ENCODE measurements at regions not wholly inside any gene's neighbourhood (a gene's known extent, or its start where the extent isn't known, plus 50 kb on each side); places are given as distances from the start of the nearest gene placed in this dataset.

DNA sequence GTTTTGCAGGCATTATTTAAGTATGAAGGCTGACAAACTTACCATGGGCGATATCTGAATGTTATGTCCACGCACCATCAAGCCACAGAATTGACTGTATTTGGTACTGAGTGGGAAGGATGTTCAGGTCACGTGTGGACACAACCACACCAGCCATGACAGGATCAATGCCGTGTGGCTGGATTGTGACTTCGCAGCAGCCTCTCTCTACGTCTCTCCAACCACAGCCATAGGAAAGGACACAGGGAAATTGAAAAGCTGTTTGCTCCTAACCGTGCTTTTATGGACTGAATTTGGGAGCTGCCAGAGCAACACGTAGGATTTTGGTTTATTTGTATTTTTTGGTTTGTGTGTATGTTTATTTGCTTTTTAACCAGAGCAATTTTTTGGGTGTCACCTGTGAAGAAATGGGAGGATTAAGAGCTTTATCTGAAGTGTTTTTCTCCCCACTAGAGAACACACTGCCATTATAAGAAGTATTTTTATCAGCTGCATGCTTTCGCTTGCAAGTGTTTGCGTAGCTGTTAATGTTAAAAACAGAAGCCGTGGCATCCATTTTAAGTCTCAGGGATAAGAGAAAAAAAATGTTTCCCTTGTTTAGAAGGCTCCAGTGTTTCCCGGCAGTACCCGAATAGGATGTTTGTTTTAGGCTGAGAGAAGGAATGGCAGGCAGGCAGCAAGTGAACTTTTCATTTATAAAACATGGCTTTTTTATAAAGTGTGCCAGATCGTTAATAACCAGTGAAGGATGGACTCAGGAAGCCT, 401.1 kb upstream of the NFE2L3 start:
- DNase-seq = no peak
- Histone ChIP-seq H3K27ac (no peak overlapping the region), H3K27me3 (ENCODE audit: insufficient read depth, low read depth, severe bottlenecking) (no peaks in the 10 kb centered on the region), H3K36me3 (no peaks in the 10 kb centered on the region), H3K4me3 (ENCODE audit: low read depth, low read length) (no peak overlapping the region), H3K9me3 (ENCODE audit: severe bottlenecking) (no peaks in the 10 kb centered on the region)
- TF ChIP-seq, protein P1, sequence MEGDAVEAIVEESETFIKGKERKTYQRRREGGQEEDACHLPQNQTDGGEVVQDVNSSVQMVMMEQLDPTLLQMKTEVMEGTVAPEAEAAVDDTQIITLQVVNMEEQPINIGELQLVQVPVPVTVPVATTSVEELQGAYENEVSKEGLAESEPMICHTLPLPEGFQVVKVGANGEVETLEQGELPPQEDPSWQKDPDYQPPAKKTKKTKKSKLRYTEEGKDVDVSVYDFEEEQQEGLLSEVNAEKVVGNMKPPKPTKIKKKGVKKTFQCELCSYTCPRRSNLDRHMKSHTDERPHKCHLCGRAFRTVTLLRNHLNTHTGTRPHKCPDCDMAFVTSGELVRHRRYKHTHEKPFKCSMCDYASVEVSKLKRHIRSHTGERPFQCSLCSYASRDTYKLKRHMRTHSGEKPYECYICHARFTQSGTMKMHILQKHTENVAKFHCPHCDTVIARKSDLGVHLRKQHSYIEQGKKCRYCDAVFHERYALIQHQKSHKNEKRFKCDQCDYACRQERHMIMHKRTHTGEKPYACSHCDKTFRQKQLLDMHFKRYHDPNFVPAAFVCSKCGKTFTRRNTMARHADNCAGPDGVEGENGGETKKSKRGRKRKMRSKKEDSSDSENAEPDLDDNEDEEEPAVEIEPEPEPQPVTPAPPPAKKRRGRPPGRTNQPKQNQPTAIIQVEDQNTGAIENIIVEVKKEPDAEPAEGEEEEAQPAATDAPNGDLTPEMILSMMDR (IDR thresholded peaks at IDR 0.05; ENCODE audit: low read depth, low read length) = no peak

DNA sequence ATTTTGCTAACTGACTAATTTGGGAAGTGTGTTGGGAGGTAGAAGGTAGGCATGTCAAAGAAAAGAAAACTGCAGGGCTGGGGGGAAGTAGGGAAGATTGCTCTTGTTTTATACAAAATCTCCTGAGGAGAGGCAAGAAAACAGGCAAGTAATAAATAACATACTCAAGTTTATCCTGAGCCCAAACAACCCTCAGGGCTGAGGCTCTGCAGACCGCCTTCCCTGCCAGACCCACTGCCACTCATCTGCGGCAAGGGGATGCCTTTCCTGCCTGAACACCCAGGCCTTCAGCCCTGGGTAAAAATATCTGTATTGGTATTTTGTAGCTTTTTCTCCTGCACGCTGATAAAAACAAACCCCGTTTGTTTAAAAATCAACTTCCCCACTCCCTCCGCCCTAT, 399.8 kb upstream of the NFE2L3 start:
- DNase-seq = no peak
- H3K27me3 ChIP-seq (ENCODE audit: insufficient read depth, low read depth, severe bottlenecking) = no peaks in the 10 kb centered on the region
- no peaks in the 10 kb centered on the region for H3K9me3 ChIP-seq (ENCODE audit: severe bottlenecking)
- H3K4me3 ChIP-seq (ENCODE audit: low read depth, low read length) = no peak overlapping the region
- H3K27ac ChIP-seq = no peak overlapping the region
- TF ChIP-seq, protein P1 (IDR thresholded peaks at IDR 0.05; ENCODE audit: low read depth, low read length) = no peak
- H3K36me3 ChIP-seq = no peaks in the 10 kb centered on the region

DNA sequence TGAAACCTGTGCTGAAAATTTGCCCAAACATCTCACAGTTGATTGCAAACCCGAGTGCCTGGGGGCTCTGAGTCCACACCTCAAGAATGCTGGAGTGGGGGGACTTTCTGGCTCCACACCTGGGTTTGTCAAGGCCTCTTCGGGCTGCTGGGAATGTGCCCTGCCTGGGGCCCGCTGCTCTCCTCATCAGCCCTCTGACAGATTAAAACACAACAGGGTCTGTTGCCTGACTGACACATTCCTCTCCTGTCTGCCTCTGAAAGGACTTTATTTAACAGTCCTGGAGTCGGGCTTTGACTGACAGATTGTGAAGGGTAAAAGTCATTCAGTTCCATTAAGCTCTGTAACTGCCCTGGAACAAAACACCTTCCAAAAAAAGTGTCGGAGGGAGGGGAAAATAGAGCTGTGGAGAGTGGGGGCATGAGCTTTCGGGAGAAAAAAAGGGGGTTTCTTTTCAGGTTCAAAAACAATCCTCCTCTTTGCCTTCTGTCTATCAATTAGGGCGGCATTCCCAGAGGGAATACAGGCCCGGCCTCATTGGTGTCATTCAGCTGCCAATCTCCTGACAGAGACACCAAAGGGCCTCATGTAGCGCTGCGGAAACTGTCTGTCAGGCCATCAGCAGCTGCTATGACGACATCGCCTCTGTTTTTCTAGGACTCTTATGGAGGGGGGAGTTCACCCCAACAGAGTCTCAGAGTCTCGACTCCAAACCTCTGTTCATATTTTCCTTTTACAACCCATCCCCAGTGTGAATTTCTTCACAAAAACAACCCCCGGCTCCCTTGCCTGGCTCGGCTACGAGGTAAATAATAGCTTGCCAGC, 398.8 kb upstream of the NFE2L3 start:
- H3K27ac ChIP-seq = no peak overlapping the region
- TF ChIP-seq, protein P1 (IDR thresholded peaks at IDR 0.05; ENCODE audit: low read depth, low read length) = no peak
- H3K36me3 ChIP-seq = no peaks in the 10 kb centered on the region
- no peak for DNase-seq
- H3K4me3 ChIP-seq (ENCODE audit: low read depth, low read length) = no peak overlapping the region
- H3K27me3 ChIP-seq (ENCODE audit: insufficient read depth, low read depth, severe bottlenecking) = no peaks in the 10 kb centered on the region
- H3K9me3 ChIP-seq (ENCODE audit: severe bottlenecking) = no peaks in the 10 kb centered on the region

DNA sequence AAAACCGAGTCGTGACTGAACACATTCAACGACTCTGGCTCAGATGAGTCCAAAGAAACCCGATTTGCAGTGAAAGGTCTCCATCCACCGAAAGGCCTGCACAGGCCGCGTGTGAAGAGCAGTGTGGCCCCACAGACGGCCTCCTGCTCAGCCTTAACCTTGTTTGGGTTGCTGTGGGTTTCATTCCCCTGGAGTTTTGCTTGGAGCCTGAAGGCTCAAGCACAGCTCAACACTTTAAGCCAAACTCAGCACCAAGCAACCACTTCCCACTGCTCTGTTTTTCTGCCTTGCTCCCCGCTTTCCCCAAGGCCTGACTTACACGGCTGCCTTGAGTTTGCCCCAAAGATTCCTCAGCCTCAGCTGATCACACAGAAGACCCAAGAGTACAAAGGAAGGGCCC, 398.2 kb upstream of the NFE2L3 start:
- TF ChIP-seq, protein P1 (IDR thresholded peaks at IDR 0.05; ENCODE audit: low read depth, low read length) = no peak
- Histone ChIP-seq H3K27me3 (ENCODE audit: insufficient read depth, low read depth, severe bottlenecking) (no peaks in the 10 kb centered on the region), H3K9me3 (ENCODE audit: severe bottlenecking) (no peaks in the 10 kb centered on the region), H3K36me3 (no peaks in the 10 kb centered on the region), H3K4me3 (ENCODE audit: low read depth, low read length) (no peak overlapping the region), H3K27ac (no peak overlapping the region)
- DNase-seq = no peak

DNA sequence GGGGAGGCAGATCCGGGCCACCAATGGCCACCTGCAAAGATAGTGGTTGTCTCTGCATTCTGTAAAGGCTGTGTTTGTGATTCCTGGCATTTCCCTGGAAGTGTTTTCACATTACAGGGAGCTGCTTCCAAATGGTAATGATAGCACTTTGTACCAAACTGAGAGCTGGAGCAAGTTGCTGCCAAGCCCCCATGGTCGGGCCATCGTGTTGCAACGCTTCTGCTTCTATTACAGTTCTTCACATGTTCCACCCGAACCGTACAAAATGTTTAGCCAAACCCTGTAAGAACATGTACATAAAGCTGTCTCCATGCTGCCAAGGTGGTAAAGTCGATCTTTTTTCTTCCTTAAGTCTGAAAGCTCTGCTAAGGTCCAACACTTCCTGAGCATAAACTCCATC, 397.7 kb upstream of the NFE2L3 start:
- no peak for DNase-seq
- Histone ChIP-seq H3K36me3 (no peaks in the 10 kb centered on the region), H3K4me3 (ENCODE audit: low read depth, low read length) (no peak overlapping the region), H3K27me3 (ENCODE audit: insufficient read depth, low read depth, severe bottlenecking) (no peaks in the 10 kb centered on the region), H3K9me3 (ENCODE audit: severe bottlenecking) (no peaks in the 10 kb centered on the region), H3K27ac (no peak overlapping the region)
- TF ChIP-seq, protein P1 (IDR thresholded peaks at IDR 0.05; ENCODE audit: low read depth, low read length) = no peak

Data from WERI-Rb-1 (cell line).